ENCODE measurements at regions not wholly inside any gene's neighbourhood (a gene's known extent, or its start where the extent isn't known, plus 50 kb on each side); places are given as distances from the start of the nearest gene placed in this dataset.

DNA sequence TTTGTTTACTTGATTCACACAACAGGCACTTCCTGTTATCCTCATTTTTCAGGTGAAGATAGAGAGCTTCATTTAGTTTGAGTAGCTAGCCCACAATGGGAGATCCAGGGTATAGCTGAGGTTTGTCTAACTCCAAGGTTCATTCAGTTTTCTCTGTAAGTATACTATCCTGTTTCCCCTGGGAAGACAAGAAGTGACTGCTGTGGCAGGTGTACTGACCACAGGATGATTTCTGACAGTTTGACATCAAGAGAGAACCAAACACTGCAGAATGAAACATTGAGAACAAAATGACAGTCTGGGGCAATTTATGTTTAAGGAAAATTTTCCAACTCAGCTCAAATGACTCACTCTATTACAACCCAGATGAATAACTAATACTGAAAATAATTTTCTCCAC, 958.0 kb downstream of the STPG2 start:
- no peak for TF ChIP-seq CTCF (IDR thresholded peaks at IDR 0.05; ENCODE audit: low read depth, low read length, poor library complexity, severe bottlenecking)
- TF ChIP-seq EZH2phosphoT487 (IDR thresholded peaks at IDR 0.05; ENCODE audit: borderline replicate concordance, low read length), result no peak

All from DOHH2 (cell line).